ENCODE measurements at regions not wholly inside any gene's neighbourhood (a gene's known extent, or its start where the extent isn't known, plus 50 kb on each side); places are given as distances from the start of the nearest gene placed in this dataset.
A peak's percentile ranks its signal among the peaks of the same experiment; 100 is the strongest.

GRCh38 chr21:38660333-38661196 lies 145.2 kb upstream of the ETS2 start:
- no peak for DNase-seq

DNA sequence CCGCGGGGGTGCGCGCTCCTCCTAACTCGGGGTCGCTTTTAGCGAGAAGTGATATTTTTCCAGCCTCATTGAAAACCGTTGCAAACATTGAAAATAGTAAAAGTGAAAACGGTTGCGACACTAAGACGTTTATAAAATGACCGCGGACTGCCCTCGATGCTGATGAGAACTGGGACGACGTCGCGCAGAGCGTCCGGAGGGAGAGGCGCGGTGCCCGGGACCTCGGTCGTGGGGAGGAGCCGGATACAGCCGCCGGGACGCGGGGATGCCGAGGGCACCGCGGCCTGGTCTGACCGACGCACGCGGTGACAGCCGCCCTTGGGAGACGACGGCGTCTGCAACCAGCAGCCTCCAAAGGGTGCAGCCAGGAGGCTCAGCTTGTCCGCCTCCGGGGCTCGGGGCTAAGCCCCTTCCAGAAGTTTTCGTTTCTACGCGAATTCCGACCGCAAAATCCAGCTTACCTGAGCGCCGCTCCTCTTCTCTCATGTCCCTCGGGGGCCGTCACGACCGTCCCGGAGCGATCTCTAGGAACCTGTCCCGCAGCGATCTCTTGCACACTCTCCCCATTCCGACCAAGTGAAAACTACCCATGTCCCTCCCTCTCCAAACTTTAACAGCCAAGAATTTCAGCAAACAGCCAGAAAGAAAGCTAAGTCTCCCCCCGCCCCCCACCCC lies 144.4 kb upstream of the ETS2 start:
- no peak for DNase-seq

DNA sequence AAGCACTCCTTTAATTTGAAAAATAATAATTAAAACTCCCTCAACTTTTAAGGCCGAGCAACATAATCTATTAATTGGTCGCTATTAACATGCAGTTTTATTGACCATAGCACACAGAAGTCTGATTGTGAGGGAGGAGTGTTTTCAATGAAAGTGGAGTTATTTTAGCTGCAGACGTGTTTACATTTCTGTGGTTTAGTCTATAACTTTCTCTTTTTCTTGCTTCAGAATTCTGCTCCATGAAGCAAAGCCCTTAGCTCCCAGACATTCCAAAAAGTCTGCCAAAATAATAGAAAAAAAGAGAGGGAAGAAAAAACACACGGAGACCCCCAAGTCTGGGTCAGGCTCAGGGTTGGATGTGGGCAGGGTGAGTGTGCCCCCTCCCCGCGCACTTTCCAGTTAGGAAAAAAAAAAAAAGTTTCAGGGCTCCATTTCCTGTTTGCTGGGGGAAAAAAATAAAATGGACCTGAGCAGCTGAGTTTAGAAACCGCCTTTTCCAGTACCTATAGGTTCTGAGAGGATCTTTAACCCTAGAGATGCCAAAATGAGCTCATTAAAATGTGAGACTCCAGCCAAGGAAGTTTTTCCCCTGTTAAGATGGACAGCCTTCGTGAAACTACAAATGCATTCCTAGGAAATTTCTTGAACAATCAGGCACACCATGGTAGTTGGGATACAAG lies 143.7 kb upstream of the ETS2 start:
- DNase-seq = no peak

- DNase-seq = no peak
These were observed 142.4 kb upstream of the ETS2 start for GRCh38 chr21:38663282-38663681.

GRCh38 chr21:38664315-38664714 lies 141.4 kb upstream of the ETS2 start:
- DNase-seq = no peak

DNA sequence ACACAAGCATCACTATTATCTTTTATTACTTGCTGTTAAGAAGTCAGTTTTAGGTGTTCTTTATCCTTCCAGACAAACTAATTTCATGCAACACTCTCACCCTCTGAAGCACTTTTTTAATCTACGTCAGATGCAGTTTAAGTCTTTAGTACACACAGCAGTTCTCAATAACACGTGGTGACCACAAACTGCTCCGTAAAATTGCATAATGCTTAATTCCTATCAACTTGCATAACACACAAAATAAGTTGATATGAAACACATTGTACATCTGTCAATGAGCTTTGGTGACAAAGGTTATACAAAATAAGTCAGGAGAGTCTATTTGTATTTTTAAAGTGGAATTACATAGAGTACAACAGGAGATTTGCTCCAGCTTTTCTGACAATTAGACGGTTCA lies 140.9 kb upstream of the ETS2 start:
- no peak for DNase-seq

DNA sequence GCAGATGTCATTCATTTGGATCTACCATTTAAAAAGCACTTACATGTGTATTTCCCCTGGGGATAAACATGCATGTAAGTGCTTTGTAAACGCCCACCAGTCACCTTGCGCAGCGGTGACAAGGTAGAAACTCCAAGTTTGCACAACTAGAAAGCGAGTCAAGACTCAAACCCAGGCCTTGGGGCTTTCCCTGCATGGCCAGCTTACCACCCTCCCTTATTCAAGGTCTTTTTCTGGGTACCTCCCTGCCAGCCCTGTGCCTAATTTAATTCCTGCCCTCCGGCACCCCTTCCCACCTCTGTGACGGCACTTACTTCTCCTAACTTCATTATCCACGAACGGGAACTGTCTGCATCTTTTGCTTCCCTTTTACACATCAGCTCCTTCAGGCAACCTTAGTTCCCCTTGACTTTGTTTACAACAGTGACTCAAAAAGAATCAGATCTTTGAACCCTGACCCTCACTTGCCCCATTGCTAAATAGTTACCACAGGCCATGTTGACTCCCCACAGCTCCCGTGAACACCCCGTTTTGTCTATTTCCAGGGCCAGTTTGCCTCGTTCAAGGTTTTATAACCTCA lies 138.3 kb upstream of the ETS2 start:
- no peak for DNase-seq

GRCh38 chr21:38668067-38668466 lies 137.7 kb upstream of the ETS2 start:
- DNase-seq = no peak

GRCh38 chr21:38668541-38668940 lies 137.2 kb upstream of the ETS2 start:
- DNase-seq = no peak

- peak in 1 of 2 donors; percentile 10 for DNase-seq
These were observed 136.5 kb upstream of the ETS2 start for GRCh38 chr21:38669186-38669585.

DNA sequence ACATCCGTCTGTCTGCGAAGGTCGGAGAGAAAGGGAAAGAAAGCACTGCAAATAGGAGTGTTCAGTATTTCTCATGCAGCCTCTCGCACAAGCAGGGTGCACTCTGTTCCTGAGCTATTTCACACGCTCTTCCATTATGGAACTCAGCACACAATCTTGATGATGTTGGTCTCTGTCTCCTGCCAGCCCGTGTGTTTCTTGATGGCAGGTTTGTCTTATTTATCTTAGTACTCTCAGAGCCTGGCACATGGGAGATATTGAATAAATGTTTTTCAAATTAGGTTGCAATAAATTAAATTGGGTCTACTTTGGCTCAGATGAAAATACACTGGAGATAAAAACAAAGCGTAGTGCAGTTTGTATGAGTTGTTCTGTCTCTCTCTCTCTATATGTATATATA lies 134.9 kb upstream of the ETS2 start:
- no peak for DNase-seq

GRCh38 chr21:38671773-38672172 lies 134.0 kb upstream of the ETS2 start:
- no peak for DNase-seq

GRCh38 chr21:38675182-38675824 lies 130.4 kb upstream of the ETS2 start:
- DNase-seq = no peak

DNA sequence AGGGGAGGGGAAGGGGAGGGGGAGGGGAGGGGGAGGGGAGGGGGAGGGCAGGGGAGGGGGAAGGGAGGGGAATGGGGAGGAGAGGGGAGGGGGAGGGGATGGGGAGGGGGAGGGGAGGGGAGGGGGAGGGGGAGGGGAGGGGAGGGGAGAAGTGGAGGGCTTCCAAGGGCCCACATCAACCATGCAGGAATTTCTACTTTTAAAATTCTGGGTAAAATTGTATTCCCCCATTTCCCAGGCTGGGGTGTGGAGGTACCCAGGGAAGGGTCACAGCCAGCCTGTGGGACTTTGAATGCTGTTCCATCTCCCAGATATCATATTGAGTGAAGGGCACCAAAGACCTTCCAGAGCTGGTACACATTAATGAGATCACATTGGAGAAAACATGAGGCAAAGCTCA lies 126.9 kb upstream of the ETS2 start:
- no peak for DNase-seq

DNA sequence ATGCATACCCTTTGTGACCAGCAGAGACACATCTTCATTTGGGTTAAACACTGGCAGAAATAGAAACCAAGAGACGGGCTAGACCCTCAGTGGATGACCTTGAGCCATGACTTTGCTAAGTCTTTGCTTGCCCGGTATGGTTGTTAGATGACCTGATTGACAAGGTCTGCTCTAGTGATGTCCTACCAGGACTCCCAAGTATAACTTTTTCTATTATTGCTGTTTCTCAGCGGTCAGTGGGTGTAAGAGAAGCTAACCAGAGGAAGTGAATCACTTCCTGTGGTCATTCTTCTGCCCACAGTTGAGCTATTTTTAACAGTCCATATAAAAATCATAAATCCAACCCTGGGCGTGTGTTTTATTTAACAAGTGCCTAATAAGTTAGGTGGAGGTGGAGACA lies 126.2 kb upstream of the ETS2 start:
- DNase-seq = no peak

DNA sequence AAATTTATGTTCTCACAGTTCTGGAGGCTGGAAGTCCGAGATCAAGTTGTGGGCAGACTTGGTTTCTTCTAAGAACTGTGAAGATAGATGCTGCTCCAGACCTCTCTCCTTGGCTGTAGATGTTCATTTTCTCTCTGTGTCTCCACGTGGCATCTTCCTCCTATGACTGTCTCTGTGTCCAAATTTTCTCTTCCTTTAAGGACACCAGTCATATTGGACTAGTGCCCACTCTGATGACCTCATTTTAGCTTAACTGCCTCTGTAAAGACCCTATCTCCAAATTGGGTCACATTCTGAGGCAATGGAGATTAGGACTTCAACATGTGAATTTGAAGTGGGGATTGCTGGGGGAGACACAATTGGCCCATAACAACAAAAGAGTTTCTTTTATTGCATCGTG lies 125.3 kb upstream of the ETS2 start:
- DNase-seq = no peak

DNA sequence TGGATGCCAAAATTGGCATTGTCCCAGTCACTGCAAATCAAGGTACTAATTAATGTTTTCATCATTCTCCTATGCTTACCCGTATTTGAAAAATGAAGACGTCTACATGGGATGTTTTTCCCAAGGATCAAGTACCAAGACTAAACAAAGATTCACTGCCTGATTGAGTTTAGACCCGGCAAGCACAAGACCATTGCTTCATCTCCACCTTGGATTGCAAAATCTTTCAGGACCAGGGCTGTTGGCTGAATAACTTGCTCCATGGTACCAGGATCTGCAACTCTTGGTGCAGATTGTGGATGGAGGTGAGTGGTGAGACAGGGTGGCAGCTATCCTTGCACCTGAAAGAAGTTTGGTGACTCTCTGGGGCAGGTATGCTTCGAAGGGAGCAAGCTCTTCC lies 122.5 kb upstream of the ETS2 start:
- no peak for DNase-seq

- DNase-seq = no peak
These were observed 117.7 kb upstream of the ETS2 start for GRCh38 chr21:38688068-38688467.

DNA sequence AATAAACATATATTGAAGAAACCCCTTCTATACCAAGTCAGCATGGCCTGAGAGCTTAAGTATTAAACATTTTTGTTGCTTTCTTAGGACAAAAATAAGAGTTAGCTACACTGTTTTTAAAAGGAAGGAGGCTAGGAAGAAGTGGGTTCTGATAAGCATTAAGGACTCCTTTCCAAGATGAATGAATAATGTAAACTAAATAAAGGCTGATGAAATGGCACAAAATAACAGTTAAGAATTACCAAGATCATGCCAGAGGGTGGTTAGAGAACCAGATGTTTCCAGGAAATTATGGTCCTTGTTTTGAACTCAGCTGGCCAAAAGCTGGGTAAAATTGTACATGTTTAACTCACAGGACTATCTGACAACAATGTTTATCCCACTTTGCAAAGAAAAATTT lies 114.1 kb upstream of the ETS2 start:
- DNase-seq = no peak

DNA sequence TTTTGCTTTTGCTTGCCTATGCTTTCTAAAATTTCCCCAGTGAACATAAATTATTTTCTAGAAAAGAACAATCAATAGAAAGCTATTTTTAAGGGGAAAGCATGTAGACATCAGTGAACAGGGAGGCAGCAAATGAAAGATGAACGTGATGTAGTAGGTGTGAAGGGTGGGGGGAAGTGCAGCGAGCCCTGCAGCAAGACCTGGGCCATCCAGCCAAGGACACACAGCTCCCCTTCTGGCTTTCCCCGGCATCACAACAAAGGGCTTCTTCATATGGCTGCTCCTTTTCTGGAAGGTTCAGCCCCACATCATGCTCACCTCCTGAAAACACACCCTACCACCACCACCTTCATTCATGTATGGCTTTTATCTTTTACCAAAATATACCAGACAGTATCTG lies 109.2 kb upstream of the ETS2 start:
- DNase-seq = no peak

DNA sequence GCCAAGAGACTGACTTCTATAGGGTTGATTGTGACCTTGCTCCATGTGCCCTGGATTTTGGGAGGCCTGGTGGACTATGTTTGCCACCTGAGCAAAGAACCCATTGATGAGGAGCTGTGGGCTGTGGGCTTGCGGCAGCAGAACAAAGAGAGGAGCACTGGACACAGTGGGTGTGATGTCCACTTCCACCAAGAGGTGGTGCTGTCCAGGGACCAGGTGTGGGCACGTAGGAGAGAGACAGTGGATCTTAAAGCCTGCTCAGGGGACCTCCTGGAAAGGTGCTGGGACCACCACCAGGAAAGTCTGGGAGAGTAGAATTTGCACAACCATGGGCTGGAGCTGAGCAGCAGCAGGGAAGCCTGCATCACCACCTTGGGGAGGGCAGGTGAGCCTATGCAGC lies 106.7 kb upstream of the ETS2 start:
- DNase-seq = no peak

DNA sequence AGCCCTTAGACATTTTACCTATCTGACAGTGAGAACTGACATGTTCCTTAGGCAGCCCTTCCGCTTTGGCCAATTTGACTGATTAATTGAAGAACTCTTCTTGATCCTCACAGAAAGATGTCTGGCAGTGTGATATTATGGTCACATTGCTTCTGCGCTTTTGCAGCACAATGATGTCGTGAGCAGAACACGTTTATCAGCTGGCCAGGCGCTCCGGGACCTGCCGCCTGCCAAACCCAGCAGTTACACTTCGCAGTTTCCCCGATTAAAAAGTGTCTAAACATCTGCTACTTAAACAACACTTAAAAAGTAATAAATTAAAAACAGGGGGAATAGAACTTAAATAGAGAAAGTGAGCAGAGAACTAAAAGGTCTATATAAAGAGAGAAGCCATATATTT lies 103.5 kb upstream of the ETS2 start:
- DNase-seq = no peak

DNA sequence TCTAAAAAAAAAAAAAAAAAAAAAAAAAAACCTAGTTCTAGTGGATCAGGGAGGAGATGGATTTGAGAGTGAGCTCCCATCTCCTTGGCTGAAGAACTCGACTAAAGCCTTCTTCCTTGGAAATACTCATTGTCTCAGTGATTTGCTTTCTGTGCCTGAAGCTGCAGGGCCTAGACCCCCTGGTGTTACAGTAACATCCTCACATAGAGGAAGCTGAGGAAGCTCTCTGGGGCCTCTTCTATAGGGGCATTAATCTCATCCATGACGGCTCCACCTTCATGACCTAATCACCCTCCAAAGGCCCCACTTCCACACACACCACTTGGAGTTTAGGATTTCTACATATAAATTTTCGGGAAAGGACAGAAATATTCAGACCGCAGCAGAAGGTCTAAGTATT lies 95.9 kb upstream of the ETS2 start:
- no peak for DNase-seq
